A673 (cell line): ENCODE measurements at regions not wholly inside any gene's neighbourhood (a gene's known extent, or its start where the extent isn't known, plus 50 kb on each side); places are given as distances from the start of the nearest gene placed in this dataset.

Experiments used
- BruUV-seq: library from RNA; stranded (reverse); fragments of 400-500 nt; replicated peaks from 2 replicates; lab custom pipeline; 2021; lab: Mats Ljungman, UMichigan
- CTCF ChIA-PET: fragments of 300-600 bp; sonication (Branson Sonifier 250); formaldehyde crosslinking; loops from one replicate; lab custom pipeline; 2022; ENCODE audit warnings: antibody characterized with exemption; lab: Charles Lee
- POLR2A ChIA-PET: fragments of 300-600 bp; sonication (Branson Sonifier 250); formaldehyde crosslinking; loops from one replicate; lab custom pipeline; 2022; ENCODE audit warnings: antibody characterized with exemption; ENCODE audit not compliant: low non-redundant PET; lab: Charles Lee
- DNase-seq: peaks from one replicate; pipeline ENCODE4 v3.0.0-alpha.2; 2015; ENCODE audit warnings: low spot score
- H3K27ac ChIP-seq: fragments of 200-600 bp; sonication (generic); 2 replicates; pipeline ENCODE4 v1.5.1; 2016; ENCODE audit warnings: mixed run types, low read depth, mild to moderate bottlenecking, mixed read lengths, antibody characterized with exemption, low read length; ENCODE audit not compliant: poor library complexity, severe bottlenecking
- H3K27me3 ChIP-seq: fragments of 200-600 bp; sonication (generic); replicated peaks from 2 replicates; pipeline ENCODE4 v1.6.1; 2017; ENCODE audit warnings: mixed run types, low read depth, mild to moderate bottlenecking, mixed read lengths, antibody characterized with exemption, low read length; ENCODE audit not compliant: insufficient read depth, poor library complexity
- H3K36me3 ChIP-seq: fragments of 200-600 bp; sonication (generic); 2 replicates; pipeline ENCODE4 v1.6.1; 2016; ENCODE audit warnings: mixed run types, mild to moderate bottlenecking, mixed read lengths, antibody characterized with exemption, low read length; ENCODE audit not compliant: insufficient read depth, poor library complexity, severe bottlenecking
- H3K4me1 ChIP-seq: fragments of 200-600 bp; sonication (generic); 2 replicates; pipeline ENCODE4 v1.6.1; 2017; ENCODE audit warnings: mixed run types, mild to moderate bottlenecking, mixed read lengths, antibody characterized with exemption, low read length; ENCODE audit not compliant: insufficient read depth, poor library complexity, severe bottlenecking
- H3K4me3 ChIP-seq: fragments of 200-600 bp; sonication (generic); 2 replicates; pipeline ENCODE4 v1.5.1; 2016; ENCODE audit warnings: low read depth, mixed run types, mild to moderate bottlenecking, mixed read lengths, low read length; ENCODE audit not compliant: poor library complexity, severe bottlenecking
- H3K9me3 ChIP-seq: fragments of 200-600 bp; sonication (generic); 2 replicates; pipeline ENCODE4 v1.6.1; 2016; ENCODE audit warnings: mixed run types, low read depth, mild to moderate bottlenecking, mixed read lengths, antibody characterized with exemption, low read length; ENCODE audit not compliant: poor library complexity, severe bottlenecking
- EZH2 ChIP-seq: fragments of 200-600 bp; sonication (generic); IDR thresholded peaks from 2 replicates; pipeline ENCODE4 v1.6.1; 2017; ENCODE audit warnings: borderline replicate concordance, low read depth, mild to moderate bottlenecking, mixed read lengths, antibody characterized with exemption, low read length; ENCODE audit not compliant: poor library complexity, severe bottlenecking
- intact Hi-C: fragments of 100-400 bp; cut with micrococcal nuclease; formaldehyde crosslinking; loops from one replicate; pipeline ENCODE4 v1.10.0; 2022; ENCODE audit not compliant: unreplicated experiment
- TF ChIP-seq, protein P1 (sequence below): fragments of 300-800, 200-600 bp; sonication (generic); conservative IDR thresholded peaks from 2 replicates; pipeline ENCODE4 v1.5.1; 2017; ENCODE audit warnings: low read depth, mild to moderate bottlenecking, antibody characterized with exemption, low read length, moderate library complexity, mixed read lengths

DNA sequence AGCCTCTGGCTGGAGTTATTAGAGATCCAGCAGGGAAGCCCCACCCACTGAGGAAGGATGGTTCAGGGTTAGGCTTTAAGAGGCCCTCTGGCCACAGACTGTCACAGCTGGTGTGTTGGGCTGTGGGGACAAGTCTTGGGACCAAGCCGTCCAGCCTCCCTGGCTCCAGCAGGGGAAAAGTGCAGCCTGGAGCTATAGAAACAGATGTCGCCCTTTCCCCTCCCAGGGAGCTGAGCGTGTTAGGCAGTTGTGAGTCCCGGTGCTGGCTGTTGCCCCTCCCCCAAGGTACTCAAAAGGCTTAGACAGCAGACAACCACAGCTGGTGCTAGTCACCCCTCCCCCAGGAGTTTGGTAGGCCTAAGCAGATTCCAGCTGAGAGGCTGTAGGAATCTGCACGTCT is 143.4 kb downstream of the TMEM168 start:
- H3K27me3 ChIP-seq, result no peaks in the 10 kb centered on the region
- POLR2A ChIA-PET, result no interaction called here
- no peaks in the 10 kb centered on the region for H3K9me3 ChIP-seq
- TF ChIP-seq, protein P1, sequence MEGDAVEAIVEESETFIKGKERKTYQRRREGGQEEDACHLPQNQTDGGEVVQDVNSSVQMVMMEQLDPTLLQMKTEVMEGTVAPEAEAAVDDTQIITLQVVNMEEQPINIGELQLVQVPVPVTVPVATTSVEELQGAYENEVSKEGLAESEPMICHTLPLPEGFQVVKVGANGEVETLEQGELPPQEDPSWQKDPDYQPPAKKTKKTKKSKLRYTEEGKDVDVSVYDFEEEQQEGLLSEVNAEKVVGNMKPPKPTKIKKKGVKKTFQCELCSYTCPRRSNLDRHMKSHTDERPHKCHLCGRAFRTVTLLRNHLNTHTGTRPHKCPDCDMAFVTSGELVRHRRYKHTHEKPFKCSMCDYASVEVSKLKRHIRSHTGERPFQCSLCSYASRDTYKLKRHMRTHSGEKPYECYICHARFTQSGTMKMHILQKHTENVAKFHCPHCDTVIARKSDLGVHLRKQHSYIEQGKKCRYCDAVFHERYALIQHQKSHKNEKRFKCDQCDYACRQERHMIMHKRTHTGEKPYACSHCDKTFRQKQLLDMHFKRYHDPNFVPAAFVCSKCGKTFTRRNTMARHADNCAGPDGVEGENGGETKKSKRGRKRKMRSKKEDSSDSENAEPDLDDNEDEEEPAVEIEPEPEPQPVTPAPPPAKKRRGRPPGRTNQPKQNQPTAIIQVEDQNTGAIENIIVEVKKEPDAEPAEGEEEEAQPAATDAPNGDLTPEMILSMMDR, result no peak
- no peak for TF ChIP-seq EZH2
- CTCF ChIA-PET, result no interaction called here
- intact Hi-C loops, result no loop called here
- no peak overlapping the region for H3K27ac ChIP-seq
- no peak overlapping the region for H3K4me3 ChIP-seq
- H3K4me1 ChIP-seq, result no peaks in the 10 kb centered on the region
- no peak for DNase-seq
- no peaks in the 10 kb centered on the region for H3K36me3 ChIP-seq
- no TSS peak for BruUV-seq

GRCh38 chr7:112648781-112649180 is 141.4 kb downstream of the TMEM168 start:
- ChIA-PET POLR2A (no interaction called here), CTCF (no interaction called here)
- Histone ChIP-seq H3K27me3 (no peaks in the 10 kb centered on the region), H3K27ac (no peak overlapping the region), H3K36me3 (no peaks in the 10 kb centered on the region), H3K4me3 (no peak overlapping the region), H3K9me3 (no peaks in the 10 kb centered on the region), H3K4me1 (no peaks in the 10 kb centered on the region)
- DNase-seq, result no peak
- no TSS peak for BruUV-seq
- TF ChIP-seq, protein P1, result no peak
- no peak for TF ChIP-seq EZH2
- intact Hi-C loops, result no loop called here

DNA sequence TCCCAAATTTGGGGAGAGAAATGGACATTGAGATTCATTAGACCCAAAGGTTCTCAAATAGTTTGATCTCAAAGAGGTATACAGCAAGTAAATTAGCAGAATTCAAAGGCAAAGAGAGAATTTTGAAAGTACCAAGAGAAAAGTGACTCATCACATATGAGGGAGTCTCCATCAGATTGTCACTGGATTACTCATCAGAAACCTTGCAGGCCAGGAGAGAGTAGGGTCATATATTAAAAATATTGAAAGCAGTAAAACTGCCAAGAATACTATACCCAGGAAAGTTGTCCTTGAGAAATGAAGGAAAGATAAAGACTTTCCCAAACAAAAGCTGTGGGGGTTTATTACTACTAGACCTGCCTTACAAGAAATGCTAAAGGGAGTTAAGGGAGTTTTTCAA is 140.6 kb downstream of the TMEM168 start:
- Histone ChIP-seq H3K27ac (no peak overlapping the region), H3K4me3 (no peak overlapping the region), H3K36me3 (no peaks in the 10 kb centered on the region), H3K4me1 (no peaks in the 10 kb centered on the region), H3K27me3 (no peaks in the 10 kb centered on the region), H3K9me3 (no peaks in the 10 kb centered on the region)
- DNase-seq, result no peak
- ChIA-PET CTCF (no interaction called here), POLR2A (no interaction called here)
- no TSS peak for BruUV-seq
- intact Hi-C loops, result no loop called here
- TF ChIP-seq, protein P1, result no peak
- no peak for TF ChIP-seq EZH2
